GM19043 (cell line): ENCODE measurements at regions not wholly inside any gene's neighbourhood (a gene's known extent, or its start where the extent isn't known, plus 50 kb on each side); places are given as distances from the start of the nearest gene placed in this dataset.

Experiments
- ATAC-seq: cut with Tn5 transposase; IDR thresholded peaks from one replicate; pipeline ENCODE4 v1.9.1; 2021; ENCODE audit warnings: low read depth; ENCODE audit not compliant: unreplicated experiment

DNA sequence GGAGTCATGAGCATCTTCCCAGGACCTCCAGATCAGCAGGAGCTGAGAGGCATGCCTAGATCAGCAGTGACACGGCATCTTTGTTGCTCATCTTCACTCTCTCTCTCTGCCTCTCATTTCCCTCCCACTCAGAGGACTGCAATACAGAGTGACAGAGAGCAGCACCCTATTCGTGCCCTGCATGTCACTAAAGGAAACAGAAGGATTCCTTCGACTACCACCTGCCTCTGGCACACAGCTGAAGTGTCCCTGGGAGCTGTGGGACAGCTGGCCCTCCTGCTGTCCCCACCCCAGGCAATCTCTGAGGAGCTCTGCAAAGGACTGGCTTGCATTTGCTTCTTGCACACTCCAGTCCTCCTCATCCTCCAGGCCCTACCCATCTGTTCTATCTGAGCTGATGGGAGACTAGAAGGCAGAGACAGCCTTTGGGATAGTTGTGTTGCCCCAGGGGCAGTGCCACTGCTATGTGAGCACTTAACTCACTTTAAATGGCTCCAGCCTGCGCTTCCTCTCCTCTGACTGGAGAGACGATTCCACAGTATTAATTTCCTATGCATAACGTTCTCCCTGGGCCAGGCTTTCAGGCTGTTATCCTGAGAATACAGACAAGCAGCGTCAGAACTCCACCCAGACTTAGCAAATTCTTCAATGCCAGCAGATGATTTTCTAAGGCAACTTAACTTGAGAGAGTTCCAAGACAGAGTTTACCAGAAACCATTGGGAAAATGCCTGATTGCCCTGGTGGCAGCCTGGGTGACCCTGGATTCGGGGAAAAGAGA is 167.6 kb upstream of the MAP1B start:
- no peak for ATAC-seq

DNA sequence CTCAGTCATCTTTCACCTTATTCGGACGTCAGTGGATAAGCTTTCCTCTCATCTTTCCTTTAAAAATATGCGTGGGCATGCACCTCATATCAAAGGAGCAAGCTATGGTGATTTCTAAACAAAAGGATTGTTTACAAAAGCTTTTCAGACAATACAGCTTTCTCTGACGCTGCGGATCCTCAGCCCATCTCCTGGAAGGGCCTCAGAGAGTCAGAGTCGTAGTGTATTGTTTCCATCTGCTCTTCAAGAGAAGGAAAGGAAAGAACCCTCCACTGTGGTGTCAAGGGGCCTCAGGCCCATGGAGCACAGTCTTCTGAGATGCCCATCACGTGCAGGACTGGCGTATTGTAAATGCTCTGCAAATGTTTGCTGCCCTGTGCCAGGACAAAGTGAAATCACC is 163.4 kb upstream of the MAP1B start:
- ATAC-seq, result no peak

DNA sequence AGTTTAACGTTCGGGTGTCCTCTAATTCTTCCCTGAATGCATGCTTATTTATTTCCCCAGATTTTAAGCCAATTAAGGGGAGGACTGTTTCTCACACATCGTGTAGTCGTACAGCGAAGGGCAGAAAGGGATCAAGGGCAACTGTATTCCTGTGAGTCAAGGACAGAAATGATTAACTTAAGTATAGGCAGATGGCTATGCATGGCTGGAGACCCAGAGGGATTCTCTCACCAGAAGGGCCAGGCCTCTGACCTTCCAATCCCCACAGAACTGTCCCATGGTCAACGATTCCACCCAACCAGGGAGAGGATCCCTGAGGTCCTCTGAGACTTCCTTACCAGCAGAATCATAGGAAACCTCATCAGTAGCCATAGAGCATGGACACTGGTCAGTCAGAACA is 161.8 kb upstream of the MAP1B start:
- no peak for ATAC-seq

GRCh38 chr5:71946343-71947030 is 160.8 kb upstream of the MAP1B start:
- no peak for ATAC-seq

- ATAC-seq, result no peak
These were observed 159.1 kb upstream of the MAP1B start for GRCh38 chr5:71948206-71948605.

GRCh38 chr5:71949772-71950171 is 157.5 kb upstream of the MAP1B start:
- ATAC-seq, result no peak

GRCh38 chr5:71953866-71954265 is 153.4 kb upstream of the MAP1B start:
- ATAC-seq, result no peak

DNA sequence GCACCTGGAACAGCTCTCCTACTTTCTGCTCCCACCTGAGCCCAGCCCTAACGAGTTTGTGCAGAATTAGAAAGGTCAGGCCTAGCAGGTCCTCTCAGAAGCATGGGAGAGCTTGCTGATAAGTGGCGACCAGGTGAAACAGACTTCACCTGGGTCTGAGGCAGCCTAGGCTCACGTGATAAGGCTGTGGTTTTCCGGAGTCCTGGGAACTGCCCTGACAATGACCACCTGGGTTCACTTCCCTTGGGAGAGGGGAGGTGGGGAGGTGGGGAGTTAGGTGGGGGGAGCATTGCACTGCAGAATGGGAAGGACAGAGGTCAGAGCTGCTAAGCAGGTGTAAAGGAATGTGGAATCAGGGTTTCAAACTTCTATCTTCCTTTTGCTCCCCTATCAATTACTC is 152.9 kb upstream of the MAP1B start:
- ATAC-seq, result no peak

DNA sequence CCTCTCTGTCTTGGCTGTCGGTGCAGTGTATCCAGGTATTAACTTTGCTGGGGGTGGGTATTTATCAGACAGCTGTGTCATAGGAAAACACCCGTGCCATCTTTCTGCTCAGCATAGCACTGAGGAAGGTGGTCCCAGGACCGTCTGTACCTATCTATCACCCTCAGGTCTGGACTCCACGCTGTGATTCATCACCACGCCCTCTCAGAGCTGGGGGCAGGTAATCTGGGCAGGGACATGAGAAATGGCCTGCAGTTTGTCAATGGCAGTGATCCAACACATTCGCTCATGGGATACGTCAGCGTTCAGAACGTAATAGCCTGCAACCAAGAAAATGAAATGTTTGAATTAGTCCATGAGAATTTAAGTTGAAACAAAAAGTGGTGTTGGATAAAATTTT is 151.6 kb upstream of the MAP1B start:
- no peak for ATAC-seq

DNA sequence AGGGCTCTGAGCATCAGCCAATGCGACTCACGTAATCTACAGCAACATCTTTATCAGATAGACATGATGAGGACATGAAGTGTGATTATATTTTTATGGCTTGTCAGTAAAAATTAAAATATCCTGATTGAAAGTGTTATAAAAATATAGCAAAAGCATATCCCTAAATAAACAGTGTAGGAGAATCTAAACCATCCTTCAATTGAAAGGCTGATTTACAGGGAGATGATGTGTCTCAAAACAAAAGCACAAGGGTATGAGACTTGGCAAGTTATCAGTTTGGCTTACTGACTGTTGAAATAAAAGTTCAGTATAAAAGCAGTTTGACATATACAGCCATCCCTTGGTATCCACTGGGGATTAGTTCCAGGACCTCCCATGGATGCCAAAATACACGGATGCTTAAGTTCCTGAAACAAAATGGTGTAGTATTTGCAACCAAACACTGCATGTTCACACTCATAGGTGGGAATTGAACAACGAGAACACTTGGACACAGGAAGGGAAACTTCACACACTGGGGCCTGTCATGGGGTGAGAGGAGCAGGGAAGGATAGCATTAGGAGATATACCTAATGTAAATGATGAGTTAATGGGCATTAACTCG is 149.9 kb upstream of the MAP1B start:
- ATAC-seq, result no peak

- no peak for ATAC-seq
These were observed 147.1 kb upstream of the MAP1B start for GRCh38 chr5:71960195-71960594.

DNA sequence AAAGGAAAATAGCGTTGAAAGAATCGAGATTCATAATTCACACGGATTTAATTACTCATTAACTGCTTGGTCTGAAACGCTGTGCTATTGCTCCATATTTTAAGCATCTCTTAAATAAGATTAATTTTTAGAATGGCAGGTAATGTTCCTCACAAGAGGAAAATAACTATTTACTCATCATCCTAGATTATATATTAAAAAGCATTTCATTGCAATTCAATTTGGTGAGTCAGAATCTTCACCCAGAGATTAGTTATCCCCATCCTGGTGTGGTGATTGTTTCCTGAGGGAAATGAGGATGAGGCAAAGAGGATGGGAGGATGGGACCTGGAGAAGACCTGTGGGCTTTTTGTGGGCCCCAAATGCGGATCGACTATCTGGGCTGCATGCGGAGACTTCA is 145.5 kb upstream of the MAP1B start:
- ATAC-seq, result no peak

GRCh38 chr5:71969460-71969859 is 137.8 kb upstream of the MAP1B start:
- ATAC-seq, result no peak

DNA sequence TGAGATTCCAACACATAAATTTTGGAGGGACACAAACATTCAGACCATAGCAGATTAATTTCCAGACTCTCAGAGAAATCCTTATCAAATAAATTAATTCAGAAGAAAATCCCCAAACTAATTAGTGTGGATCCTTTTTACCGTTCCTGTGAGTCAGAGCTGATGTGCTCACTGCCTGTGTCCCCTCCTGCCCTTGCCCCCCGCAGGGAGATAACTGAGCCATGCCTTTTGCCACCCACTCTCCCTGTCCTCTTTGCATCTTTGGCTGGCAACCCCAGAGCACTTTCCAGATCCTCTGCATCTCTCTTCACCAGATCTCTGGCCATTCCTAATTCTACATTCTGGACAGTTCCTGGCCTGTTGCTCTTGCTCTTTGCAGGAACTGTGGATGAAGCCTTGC is 135.4 kb upstream of the MAP1B start:
- ATAC-seq, result no peak

- ATAC-seq, result no peak
These were observed 134.3 kb upstream of the MAP1B start for GRCh38 chr5:71972777-71973473.

- no peak for ATAC-seq
These were observed 133.7 kb upstream of the MAP1B start for GRCh38 chr5:71973563-71973962.

DNA sequence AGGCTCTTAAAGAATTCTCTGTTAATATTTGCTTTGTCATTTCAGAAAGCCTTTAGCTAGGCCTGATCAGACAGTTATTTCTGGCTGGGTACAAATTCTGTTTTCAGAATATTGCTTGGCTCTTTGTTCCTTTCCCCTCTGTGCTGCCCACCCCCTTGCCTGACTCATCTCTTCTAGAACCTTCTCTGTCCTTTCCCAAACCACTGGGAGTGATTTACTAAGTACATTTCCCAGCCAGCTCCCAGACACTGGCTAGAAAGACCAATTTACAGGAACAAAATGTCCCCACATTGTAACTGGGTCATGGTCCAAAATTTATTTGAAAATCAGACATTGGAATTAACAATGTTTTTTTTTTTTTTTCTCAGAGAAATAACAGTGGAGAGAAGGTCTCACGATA is 133.1 kb upstream of the MAP1B start:
- no peak for ATAC-seq

DNA sequence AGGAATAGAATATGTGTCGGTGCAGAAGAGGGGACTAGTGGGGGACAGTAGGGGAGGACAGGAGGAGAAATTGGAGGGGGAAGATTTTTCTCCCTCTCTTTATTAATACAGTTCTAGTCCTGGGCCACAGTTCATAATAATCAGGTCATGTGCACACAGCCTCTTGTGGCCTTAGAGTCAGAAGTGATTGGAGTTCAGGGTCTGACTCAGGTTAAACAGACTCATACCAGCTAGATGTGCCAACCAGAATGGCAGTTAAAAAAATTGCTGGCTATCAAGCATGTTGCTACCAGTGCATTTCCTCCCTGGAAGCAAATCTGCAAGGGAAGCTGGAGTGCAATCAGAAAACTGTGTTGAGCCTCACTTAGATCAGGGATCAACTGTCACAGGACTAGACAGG is 132.7 kb upstream of the MAP1B start:
- no peak for ATAC-seq

DNA sequence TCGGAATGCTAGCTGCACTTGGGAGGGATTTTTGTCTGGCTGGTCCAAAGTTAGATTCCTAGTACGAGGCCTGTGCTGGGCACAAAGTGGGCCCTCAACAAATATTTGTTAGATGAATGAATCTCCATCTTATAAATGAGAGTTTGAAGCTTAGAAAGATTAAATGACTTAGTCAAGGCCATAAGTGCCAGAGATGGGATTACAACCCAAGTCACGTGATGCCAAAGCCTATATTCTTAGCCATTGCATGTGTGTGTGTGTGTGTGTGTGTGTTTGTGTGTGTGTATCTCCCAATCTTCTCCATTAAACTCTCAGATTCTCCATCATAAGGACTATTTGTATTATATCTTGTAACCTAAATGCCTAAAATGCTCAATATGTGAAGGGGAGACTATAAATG is 130.8 kb upstream of the MAP1B start:
- no peak for ATAC-seq

DNA sequence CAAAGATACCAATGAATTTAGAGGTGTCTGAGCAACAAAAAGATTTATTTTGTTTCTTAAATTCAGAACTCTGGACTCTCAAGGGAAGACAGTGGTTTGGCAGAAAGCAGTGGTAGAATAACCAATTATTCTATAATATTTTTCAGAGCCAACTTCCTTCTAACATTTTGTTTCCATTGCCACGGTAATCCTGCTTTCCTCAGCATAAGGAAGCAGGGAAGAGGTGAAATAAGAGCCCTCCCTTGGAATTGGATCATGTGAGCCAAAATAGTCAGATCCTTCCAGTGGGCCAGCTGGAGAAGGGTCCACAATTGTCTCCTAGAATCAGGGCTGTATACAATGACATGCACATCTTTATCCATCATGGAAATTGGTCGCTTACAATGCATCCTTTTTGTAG is 130.0 kb upstream of the MAP1B start:
- no peak for ATAC-seq

GRCh38 chr5:71978216-71978615 is 129.1 kb upstream of the MAP1B start:
- no peak for ATAC-seq
